ENCODE measurements at regions not wholly inside any gene's neighbourhood (a gene's known extent, or its start where the extent isn't known, plus 50 kb on each side); places are given as distances from the start of the nearest gene placed in this dataset.
"Not testable (repeated sequence)": the region's sequence is repeated elsewhere in the genome, so short reads cannot be mapped to it uniquely, and the experiment has no call there.

DNA sequence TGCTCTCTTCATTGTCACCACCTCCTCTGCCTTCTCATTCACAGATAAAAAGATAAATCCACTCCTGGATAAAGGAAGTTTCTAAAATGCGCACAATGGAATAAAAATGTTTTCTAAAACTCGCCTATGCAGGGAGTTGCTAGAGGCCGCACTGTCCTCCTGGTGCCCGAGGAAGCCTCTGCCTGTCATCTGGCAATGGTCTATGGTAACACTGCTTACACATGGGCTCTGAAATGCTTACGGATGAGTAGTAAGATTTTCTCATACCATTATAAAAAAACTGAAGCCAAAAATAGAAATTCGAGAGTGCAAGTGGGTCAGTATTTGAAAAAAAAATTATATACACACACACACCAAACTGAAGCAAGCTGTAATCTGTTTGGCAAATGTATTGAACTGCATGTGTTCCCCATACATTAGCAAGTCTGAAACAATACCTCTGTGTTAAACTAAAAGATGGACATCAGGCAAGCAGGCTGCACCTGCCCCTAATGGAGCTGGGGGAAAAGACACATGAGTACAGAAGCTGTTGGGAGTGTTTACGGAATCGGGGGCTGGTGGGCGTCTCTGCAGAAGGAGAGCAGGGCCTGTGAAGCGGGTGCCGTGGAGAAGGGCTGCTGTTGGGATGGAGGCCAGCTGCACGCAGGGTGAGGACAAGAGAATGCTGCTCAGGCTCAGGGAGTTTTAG is 103.3 kb upstream of the FAT1 start:
- H3K9me3 Mint-ChIP-seq = peaks cover 6% of the 10 kb centered on the region
- POLR2A ChIA-PET = no interaction called here
- ATAC-seq (ENCODE audit: low read depth) = no peak
- no peaks in the 10 kb centered on the region for H3K27me3 Mint-ChIP-seq
- H3K27ac Mint-ChIP-seq = no peak overlapping the region
- no peak overlapping the region for H3K4me3 Mint-ChIP-seq
- DNase-seq = no peak
- no peaks in the 10 kb centered on the region for H3K36me3 Mint-ChIP-seq
- H3K4me1 Mint-ChIP-seq = no peaks in the 10 kb centered on the region

DNA sequence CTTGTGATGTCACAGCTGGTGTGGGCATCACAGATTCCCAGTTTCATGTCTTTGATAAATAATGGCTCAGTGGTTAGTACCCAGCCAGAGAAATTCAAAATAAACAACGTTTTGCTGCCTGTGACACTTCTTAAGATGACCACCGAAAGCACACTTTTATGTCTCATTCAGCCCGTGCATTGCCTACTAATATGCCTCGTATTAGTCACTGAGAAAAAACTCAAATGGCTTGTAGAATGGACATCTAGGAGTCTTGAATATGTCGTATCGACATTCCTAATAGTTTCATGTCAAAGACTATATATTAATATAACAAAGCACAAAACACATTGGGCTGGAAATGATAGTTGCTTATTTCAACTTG is 103.9 kb upstream of the FAT1 start:
- no peaks in the 10 kb centered on the region for H3K4me1 Mint-ChIP-seq
- DNase-seq (no peak), ATAC-seq (ENCODE audit: low read depth) (no peak)
- peaks cover 6% of the 10 kb centered on the region for H3K9me3 Mint-ChIP-seq
- H3K27me3 Mint-ChIP-seq = no peaks in the 10 kb centered on the region
- no peaks in the 10 kb centered on the region for H3K36me3 Mint-ChIP-seq
- no peak overlapping the region for H3K4me3 Mint-ChIP-seq
- POLR2A ChIA-PET = no interaction called here
- no peak overlapping the region for H3K27ac Mint-ChIP-seq

DNA sequence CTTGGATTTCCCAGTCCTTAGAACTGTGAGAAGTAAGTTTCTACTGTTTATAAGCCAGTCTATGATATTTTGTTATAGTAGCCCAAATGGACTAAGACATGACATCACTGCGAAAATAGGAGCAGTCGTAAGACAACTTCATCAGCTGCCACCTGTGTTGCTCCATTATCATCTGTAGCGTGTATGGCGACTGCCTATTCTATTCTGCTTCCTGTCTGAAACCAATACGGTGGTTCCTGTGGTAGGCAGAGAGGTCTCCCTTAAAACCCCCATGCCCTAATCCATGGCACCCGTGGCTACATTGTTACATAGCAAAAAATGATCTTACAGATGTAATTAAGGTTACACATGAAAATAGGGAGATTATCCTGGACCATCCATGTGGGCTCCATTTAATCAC is 105.4 kb upstream of the FAT1 start:
- no peaks in the 10 kb centered on the region for H3K4me1 Mint-ChIP-seq
- peaks cover 8% of the 10 kb centered on the region for H3K9me3 Mint-ChIP-seq
- POLR2A ChIA-PET = no interaction called here
- no peak overlapping the region for H3K4me3 Mint-ChIP-seq
- H3K27me3 Mint-ChIP-seq = no peaks in the 10 kb centered on the region
- no peaks in the 10 kb centered on the region for H3K36me3 Mint-ChIP-seq
- no peak overlapping the region for H3K27ac Mint-ChIP-seq
- DNase-seq (no peak), ATAC-seq (ENCODE audit: low read depth) (no peak)

DNA sequence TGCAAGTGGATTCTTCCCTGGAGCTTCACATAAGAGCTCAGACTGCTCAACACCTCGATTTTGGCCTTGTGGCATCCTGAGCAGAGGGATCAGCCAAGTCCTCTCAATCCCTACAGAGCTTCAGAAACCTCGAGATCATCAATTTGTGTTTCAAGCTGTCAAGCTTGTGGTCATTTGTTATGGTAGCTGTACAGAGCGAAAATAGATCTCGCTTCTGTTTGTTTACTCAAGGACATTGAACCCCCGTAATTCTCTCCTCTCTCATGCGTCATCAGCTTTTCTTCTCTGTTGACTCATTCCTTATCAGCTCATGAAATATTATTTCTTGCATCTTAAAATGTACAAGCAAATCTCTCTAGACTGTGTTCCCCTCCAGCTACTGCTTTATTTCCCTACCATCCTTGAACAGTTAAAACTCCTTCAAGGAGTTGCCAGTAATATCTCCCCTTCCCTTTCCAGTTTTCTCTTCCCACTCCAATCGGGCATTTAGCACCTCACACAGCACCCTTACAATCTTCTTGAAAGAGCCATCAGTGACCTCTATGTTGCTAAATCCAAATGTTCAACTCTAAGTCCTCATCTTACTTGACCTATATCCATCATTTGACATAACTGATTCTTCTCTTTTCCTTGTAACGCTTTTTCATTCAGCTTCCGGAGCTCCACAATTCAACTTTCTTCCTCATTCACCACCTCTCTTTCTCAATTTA is 106.2 kb upstream of the FAT1 start:
- Mint-ChIP-seq H3K9me3 (peaks cover 8% of the 10 kb centered on the region), H3K4me3 (no peak overlapping the region), H3K27me3 (no peaks in the 10 kb centered on the region), H3K27ac (no peak overlapping the region), H3K36me3 (no peaks in the 10 kb centered on the region), H3K4me1 (no peaks in the 10 kb centered on the region)
- no peak for DNase-seq
- ATAC-seq (ENCODE audit: low read depth) = no peak
- POLR2A ChIA-PET = no interaction called here

DNA sequence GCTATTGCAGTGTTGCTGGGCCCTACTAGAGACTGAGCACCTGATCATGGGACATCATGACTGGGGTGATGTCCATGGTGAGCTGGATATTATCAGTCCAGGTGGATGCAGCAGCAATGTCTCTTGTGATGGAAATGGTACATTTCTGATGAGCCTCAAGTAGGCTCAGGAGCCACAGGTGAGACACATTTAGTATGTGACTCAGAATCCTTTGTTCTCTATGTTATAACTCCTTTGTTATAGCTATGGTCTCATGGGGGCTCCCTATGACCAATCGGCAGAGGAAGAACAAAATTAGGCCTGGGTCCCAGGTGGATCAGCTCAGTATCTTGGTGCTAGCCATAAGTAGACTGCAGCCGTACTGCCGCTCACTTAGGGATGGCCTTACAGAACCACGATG is 107.9 kb upstream of the FAT1 start:
- H3K27ac Mint-ChIP-seq = no peak overlapping the region
- H3K9me3 Mint-ChIP-seq = peaks cover 7% of the 10 kb centered on the region
- POLR2A ChIA-PET = no interaction called here
- H3K4me3 Mint-ChIP-seq = no peak overlapping the region
- H3K36me3 Mint-ChIP-seq = no peaks in the 10 kb centered on the region
- DNase-seq = no peak
- no peaks in the 10 kb centered on the region for H3K27me3 Mint-ChIP-seq
- ATAC-seq (ENCODE audit: low read depth) = no peak
- H3K4me1 Mint-ChIP-seq = no peaks in the 10 kb centered on the region

DNA sequence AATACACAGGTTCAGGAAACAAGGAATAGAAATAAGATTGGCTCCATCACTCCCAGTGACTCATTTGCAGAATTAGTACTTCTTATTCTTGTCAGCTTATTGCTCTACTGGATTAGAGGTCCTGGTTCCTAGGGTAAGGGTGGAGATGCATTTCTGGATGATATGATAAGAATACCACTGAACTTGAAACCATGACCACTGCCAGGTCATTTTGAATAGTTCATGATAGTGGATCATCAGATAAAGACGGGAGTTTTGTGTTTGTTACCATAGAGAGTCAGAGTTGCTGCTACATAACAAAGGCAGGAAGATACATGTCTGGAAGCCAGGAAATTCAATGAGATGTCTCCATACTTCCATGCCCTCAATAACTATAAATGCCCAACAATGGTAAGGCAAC is 109.2 kb upstream of the FAT1 start:
- no peak for DNase-seq

DNA sequence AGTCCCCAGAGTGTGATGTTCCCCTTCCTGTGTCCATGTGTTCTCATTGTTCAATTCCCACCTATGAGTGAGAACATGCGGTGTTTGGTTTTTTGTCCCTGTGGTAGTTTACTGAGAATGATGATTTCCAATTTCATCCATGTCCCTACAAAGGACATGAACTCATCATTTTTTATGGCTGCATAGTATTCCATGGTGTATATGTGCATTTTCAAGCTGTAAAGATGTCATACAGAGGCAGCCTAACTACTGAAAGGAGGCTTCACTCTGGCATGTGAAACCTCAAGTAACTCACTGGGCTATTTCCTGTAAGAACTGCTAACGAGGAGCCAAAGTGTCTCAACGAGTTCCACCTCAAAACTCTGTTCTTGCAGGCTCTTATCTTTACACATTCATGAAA is 113.8 kb upstream of the FAT1 start:
- H3K4me3 Mint-ChIP-seq; H3K9me3 Mint-ChIP-seq; H3K27me3 Mint-ChIP-seq; H3K36me3 Mint-ChIP-seq; ATAC-seq (ENCODE audit: low read depth); POLR2A ChIA-PET; H3K4me1 Mint-ChIP-seq; DNase-seq; H3K27ac Mint-ChIP-seq: not testable (repeated sequence)

More for the DNA sequence above, 109.2 kb upstream of the FAT1 start:
- POLR2A ChIA-PET = no interaction called here
- H3K36me3 Mint-ChIP-seq = no peaks in the 10 kb centered on the region
- H3K4me3 Mint-ChIP-seq = no peak overlapping the region
- no peaks in the 10 kb centered on the region for H3K27me3 Mint-ChIP-seq
- no peak for ATAC-seq (ENCODE audit: low read depth)
- H3K27ac Mint-ChIP-seq = no peak overlapping the region
- H3K4me1 Mint-ChIP-seq = no peaks in the 10 kb centered on the region
- peaks cover 8% of the 10 kb centered on the region for H3K9me3 Mint-ChIP-seq

DNA sequence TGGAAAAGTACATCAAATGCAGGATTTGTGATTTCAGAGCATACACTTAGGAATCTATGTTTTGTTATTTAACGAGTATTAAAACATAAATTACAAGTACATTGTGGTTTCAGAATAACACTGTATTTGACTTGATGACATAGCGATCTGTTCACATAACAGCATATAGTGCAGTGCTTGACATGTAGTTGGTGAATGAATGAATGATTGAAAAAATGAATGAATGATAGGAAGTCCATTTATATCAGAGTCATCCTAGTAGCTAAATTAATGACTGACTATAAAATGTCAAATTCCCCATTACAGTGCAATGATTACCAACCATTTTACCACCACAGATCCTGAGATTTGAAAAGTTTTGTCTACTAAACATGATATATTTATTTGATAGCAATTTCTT is 114.6 kb upstream of the FAT1 start:
- Mint-ChIP-seq H3K27me3 (no peaks in the 10 kb centered on the region), H3K27ac (no peak overlapping the region), H3K36me3 (no peaks in the 10 kb centered on the region), H3K9me3 (peaks cover 3% of the 10 kb centered on the region), H3K4me1 (no peaks in the 10 kb centered on the region), H3K4me3 (no peak overlapping the region)
- no peak for ATAC-seq (ENCODE audit: low read depth)
- POLR2A ChIA-PET = no interaction called here
- no peak for DNase-seq

DNA sequence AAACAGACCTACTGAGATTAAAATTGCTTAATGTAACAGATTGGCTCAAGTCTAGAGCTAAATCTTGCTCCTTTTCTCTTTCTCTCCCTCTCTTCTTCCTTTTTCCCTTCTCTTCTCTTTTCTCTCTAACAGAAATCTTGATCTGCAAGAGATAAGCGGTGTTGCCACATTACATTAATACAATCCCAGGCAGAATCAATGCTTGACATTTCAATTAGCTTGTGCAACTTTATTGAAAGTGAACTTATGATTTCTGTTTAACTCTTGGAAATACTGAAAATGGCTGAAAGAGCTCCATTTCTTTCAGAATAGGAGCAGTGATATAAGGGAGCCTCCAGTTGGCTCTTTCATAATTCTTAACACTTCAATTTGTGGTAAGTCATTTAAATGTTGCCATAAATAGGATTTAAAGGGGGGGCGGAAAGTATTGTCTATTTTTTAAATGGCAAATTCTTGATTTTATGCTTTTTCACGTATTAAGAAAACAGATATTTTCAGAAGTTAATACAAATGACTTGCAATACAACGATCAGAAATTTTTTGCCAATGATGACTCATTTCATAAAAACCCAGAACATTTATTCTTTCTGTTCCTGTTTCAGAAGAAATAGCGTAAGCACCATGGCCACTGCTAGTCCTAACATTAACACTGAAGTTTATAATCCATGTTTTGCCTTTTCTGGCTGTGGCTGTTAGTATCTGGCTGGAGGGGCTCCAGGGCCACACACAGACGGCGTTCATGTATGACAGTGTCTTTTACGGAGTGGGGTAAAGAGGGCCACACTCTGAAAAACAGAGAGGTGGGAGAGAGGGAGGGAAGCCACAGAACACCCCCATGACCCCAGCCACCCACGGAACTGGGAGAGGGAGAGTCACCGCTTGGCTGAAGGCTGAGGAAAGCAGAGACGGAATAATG is 115.7 kb upstream of the FAT1 start:
- Mint-ChIP-seq H3K27ac (no peak overlapping the region), H3K27me3 (no peaks in the 10 kb centered on the region), H3K36me3 (no peaks in the 10 kb centered on the region)

DNA sequence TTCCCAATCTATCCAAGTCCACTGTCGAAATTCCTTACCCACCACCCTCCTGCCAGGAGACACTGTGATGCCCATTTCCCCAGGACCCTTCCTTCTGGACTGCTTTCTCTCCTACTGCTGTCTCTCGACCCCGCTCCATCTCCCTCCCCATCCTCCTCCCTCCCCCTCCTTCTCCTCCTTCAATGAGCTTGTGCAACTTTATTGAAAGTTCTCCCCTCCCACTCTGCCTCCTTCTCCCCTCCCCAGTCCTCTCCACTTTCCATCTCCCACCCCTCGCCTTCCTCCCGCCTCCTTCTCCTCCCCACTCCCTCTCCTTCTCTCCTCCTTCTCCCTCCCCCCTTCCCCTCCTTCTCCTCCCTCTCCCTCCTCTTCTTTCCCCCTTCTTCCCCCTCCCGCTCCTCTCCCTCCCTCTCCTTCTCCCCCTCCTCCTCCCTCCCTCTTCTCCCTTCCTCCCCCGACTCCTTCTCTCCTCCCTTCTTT is 116.6 kb upstream of the FAT1 start:
- ATAC-seq (ENCODE audit: low read depth) = no peak
- Mint-ChIP-seq H3K36me3 (no peaks in the 10 kb centered on the region), H3K4me1 (no peaks in the 10 kb centered on the region), H3K27ac (no peak overlapping the region), H3K27me3 (no peaks in the 10 kb centered on the region), H3K9me3 (peaks cover 3% of the 10 kb centered on the region), H3K4me3 (no peak overlapping the region)
- no peak for DNase-seq
- POLR2A ChIA-PET = no interaction called here

More for the DNA sequence above, 115.7 kb upstream of the FAT1 start:
- ATAC-seq (ENCODE audit: low read depth) (no peak), DNase-seq (no peak)
- Mint-ChIP-seq H3K9me3 (peaks cover 3% of the 10 kb centered on the region), H3K4me1 (no peaks in the 10 kb centered on the region), H3K4me3 (no peak overlapping the region)
- POLR2A ChIA-PET = no interaction called here

DNA sequence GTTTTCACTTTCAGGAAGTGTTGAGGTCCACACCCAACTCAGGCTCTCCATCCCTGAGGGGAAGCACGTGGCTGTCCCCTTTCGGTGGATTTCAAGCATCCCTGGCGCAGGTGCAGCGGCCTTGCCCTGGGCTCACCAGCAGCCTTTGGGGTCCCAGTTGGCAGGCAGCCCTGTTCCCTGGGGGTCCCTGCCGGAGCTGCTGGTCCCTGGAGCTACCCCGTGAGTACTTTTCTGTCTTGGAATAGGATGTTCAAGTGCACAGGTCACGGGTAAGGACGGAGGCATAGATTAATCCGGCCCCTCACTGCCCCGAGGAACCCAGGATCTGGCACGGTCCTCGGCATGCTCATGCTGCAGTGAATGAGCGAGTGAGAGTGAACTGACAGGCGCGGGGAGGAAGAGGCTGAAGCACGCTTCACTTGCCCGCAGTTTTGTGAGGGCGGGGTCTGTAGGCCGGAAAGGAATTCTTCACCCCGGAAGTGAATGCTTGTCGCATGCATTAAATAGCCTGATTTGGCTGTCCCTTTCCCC is 117.2 kb upstream of the FAT1 start:
- H3K27me3 Mint-ChIP-seq = no peaks in the 10 kb centered on the region
- H3K36me3 Mint-ChIP-seq = no peaks in the 10 kb centered on the region
- POLR2A ChIA-PET = no interaction called here
- H3K4me1 Mint-ChIP-seq = no peaks in the 10 kb centered on the region
- DNase-seq = no peak
- ATAC-seq (ENCODE audit: low read depth) = no peak
- no peak overlapping the region for H3K4me3 Mint-ChIP-seq
- H3K27ac Mint-ChIP-seq = no peak overlapping the region
- peaks cover 5% of the 10 kb centered on the region for H3K9me3 Mint-ChIP-seq

DNA sequence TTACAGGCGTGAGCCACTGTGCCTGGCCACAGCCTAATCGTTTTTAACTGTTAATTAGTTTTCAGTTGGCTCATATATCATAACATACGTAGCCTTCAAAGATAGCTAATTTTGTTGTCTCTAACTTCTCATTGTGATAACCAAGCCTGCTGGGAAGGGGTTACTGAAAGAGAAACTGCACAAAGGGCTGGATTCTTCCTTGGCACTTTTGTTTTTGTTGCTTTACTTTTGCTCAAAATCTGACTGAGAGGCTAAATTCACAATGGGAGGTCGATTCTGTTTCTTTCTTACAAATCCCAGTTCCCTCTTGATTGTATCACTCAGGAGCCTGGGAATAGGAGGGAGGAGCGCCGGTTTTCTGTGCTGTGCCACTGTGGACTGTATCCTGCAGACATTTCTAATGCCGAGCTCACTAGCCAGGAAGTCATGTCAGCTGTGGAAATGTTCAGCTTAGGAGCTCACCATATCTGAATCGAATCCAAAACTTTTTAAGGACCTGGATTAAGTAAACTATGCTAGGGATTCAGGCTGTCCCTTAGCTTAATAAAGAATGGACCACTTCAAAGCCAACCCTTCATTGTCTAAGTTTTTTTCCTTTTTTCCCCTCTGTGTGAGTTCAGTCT is 120.5 kb upstream of the FAT1 start:
- Mint-ChIP-seq H3K4me3 (no peak overlapping the region), H3K27me3 (no peaks in the 10 kb centered on the region), H3K36me3 (no peaks in the 10 kb centered on the region), H3K27ac (no peak overlapping the region), H3K9me3 (peaks cover 5% of the 10 kb centered on the region), H3K4me1 (no peaks in the 10 kb centered on the region)
- ATAC-seq (ENCODE audit: low read depth) (no peak), DNase-seq (no peak)
- POLR2A ChIA-PET = no interaction called here

DNA sequence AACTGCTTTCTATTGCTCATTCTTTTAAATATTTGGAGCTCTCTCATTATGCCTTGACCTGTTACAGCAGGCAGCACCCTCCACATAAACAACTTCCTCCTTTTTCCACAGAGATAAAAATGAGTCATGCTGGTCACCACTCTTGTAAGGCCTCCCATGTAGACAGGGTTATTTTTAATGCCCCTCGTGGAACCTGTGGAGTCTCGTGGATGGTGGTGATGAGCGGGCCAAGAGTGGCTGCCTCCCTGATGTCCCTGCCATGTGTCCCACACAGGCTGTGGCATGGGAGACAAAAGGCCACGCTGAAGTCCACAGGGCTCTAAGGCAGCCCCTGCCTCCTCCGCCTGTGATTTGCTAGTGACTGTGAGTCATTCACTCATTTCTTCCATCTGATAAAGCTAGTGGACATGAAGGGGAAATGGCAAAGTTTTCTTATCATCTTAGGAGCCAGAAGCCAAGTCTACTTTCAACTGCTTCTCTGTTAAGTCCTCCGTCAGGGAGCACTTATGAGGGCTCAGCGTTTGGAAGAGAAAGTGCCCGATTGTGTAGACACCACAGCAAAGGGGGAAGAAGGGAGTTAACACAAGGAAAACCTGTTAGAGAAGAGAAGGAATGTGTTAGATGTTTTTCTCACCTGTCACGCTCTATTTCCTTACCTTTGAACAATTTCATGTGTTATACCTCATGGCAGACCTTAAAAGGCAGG is 121.6 kb upstream of the FAT1 start:
- Mint-ChIP-seq H3K27ac (no peak overlapping the region), H3K36me3 (no peaks in the 10 kb centered on the region), H3K9me3 (peaks cover 5% of the 10 kb centered on the region), H3K4me3 (no peak overlapping the region), H3K4me1 (no peaks in the 10 kb centered on the region), H3K27me3 (no peaks in the 10 kb centered on the region)
- DNase-seq = no peak
- POLR2A ChIA-PET = no interaction called here
- no peak for ATAC-seq (ENCODE audit: low read depth)

Measured in activated naive CD8-positive, alpha-beta T cell treated with anti-CD3 and anti-CD28 coated beads, Interleukin-2, amount 10 ng/mL, durations not matched to agents 7 days and 5 days (primary cell).